GM23338 (cell line): ENCODE measurements at regions not wholly inside any gene's neighbourhood (a gene's known extent, or its start where the extent isn't known, plus 50 kb on each side); places are given as distances from the start of the nearest gene placed in this dataset.

Experiments
- ATAC-seq: fragments of 200-7000 bp; cut with Tn5 transposase; 3 replicates; pipeline ENCODE4 v1.9.1; 2020
- DNase-seq: peaks from one replicate; pipeline ENCODE4 v3.0.0-alpha.2; 2015; ENCODE audit warnings: low spot score
- H2AFZ ChIP-seq: fragments of 200-600 bp; sonication (generic); 2 replicates; pipeline ENCODE4 v1.8.0; 2016; ENCODE audit warnings: antibody characterized with exemption, mild to moderate bottlenecking, moderate library complexity
- H3F3A ChIP-seq: fragments of 200-600 bp; sonication (generic); replicated peaks from 2 replicates; pipeline ENCODE4 v1.8.0; 2017; ENCODE audit warnings: antibody characterized with exemption, mixed run types, low read depth
- H3K27ac ChIP-seq: fragments of 200-600 bp; sonication (generic); 2 replicates; pipeline ENCODE4 v1.6.1; 2016; ENCODE audit warnings: low read depth
- H3K27me3 ChIP-seq: fragments of 200-600 bp; sonication (generic); 2 replicates; pipeline ENCODE4 v1.8.0; 2016; ENCODE audit warnings: mild to moderate bottlenecking, mixed run types, moderate library complexity; ENCODE audit not compliant: insufficient read depth
- H3K36me3 ChIP-seq: fragments of 200-600 bp; sonication (generic); 2 replicates; pipeline ENCODE4 v1.8.0; 2016; ENCODE audit warnings: mild to moderate bottlenecking; ENCODE audit not compliant: insufficient read depth
- H3K4me1 ChIP-seq: fragments of 200-600 bp; sonication (generic); 2 replicates; pipeline ENCODE4 v1.8.0; 2016; ENCODE audit warnings: mild to moderate bottlenecking, moderate library complexity; ENCODE audit not compliant: insufficient read depth
- H3K4me2 ChIP-seq: fragments of 200-600 bp; sonication (generic); 2 replicates; pipeline ENCODE4 v1.7.1; 2017; ENCODE audit warnings: mixed run types
- H3K4me3 ChIP-seq: fragments of 200-600 bp; sonication (generic); 2 replicates; pipeline ENCODE4 v1.6.1; 2016; ENCODE audit warnings: mixed run types
- H3K79me2 ChIP-seq: fragments of 200-600 bp; sonication (generic); replicated peaks from 2 replicates; pipeline ENCODE4 v1.8.0; 2017; ENCODE audit warnings: mild to moderate bottlenecking; ENCODE audit not compliant: insufficient read depth
- H3K9me2 ChIP-seq: fragments of 200-600 bp; sonication (generic); 2 replicates; pipeline ENCODE4 v1.8.0; 2017; ENCODE audit not compliant: insufficient read depth
- H4K20me1 ChIP-seq: fragments of 200-600 bp; sonication (generic); replicated peaks from 2 replicates; pipeline ENCODE4 v1.8.0; 2017; ENCODE audit warnings: mild to moderate bottlenecking; ENCODE audit not compliant: insufficient read depth
- H3K27ac Mint-ChIP-seq: 2 replicates; pipeline ENCODE4 v1.8.0; 2020; ENCODE audit warnings: inconsistent platforms, mild to moderate bottlenecking, moderate library complexity, mixed read lengths
- H3K27me3 Mint-ChIP-seq: 3 replicates; pipeline ENCODE4 v1.8.0; 2022; ENCODE audit warnings: low read depth, mild to moderate bottlenecking, moderate library complexity, mixed read lengths, inconsistent platforms; ENCODE audit not compliant: insufficient read depth, poor library complexity
- H3K36me3 Mint-ChIP-seq: 3 replicates; pipeline ENCODE4 v1.8.0; 2021; ENCODE audit warnings: low read depth, mild to moderate bottlenecking, inconsistent platforms, moderate library complexity, mixed read lengths
- H3K4me1 Mint-ChIP-seq: 3 replicates; pipeline ENCODE4 v1.8.0; 2020; ENCODE audit warnings: mild to moderate bottlenecking, inconsistent platforms, mixed read lengths
- H3K4me3 Mint-ChIP-seq: 3 replicates; pipeline ENCODE4 v1.8.0; 2021; ENCODE audit warnings: moderate library complexity, mild to moderate bottlenecking, inconsistent platforms, mixed read lengths
- H3K9me3 Mint-ChIP-seq: 3 replicates; pipeline ENCODE4 v1.8.0; 2020; ENCODE audit warnings: moderate library complexity, mild to moderate bottlenecking, inconsistent platforms, mixed read lengths
- ETS1 ChIP-seq: IDR thresholded peaks from 2 replicates; pipeline ENCODE4 v1.6.1; 2016; ENCODE audit warnings: antibody characterized with exemption
- ZNF331 ChIP-seq: fragments of 250-450 bp; sonication (Bioruptor Pico); IDR thresholded peaks from 2 replicates; pipeline ENCODE4 v1.5.0; 2020; ENCODE audit warnings: low read depth, mild to moderate bottlenecking, moderate library complexity
- ZNF462 ChIP-seq: fragments of 250-450 bp; sonication (Bioruptor Pico); IDR thresholded peaks from 2 replicates; pipeline ENCODE4 v1.5.0; 2020; ENCODE audit warnings: mild to moderate bottlenecking, moderate library complexity

- ATAC-seq = no peak
- no peaks in the 10 kb centered on the region for H4K20me1 ChIP-seq
Measured at GRCh38 chr5:96084874-96085506, 123.3 kb upstream of the ELL2 start.

More at GRCh38 chr5:96084874-96085506, 123.3 kb upstream of the ELL2 start:
- TF ChIP-seq ETS1 = no peak
- TF ChIP-seq ZNF331 (CRISPR knock-in tag) = no peak
- no peak for TF ChIP-seq ZNF462 (CRISPR knock-in tag)
- Histone ChIP-seq H3K4me1 (peaks cover 39% of the 10 kb centered on the region), H3K4me2 (peak overlapping the region; percentile 45; the same call in 1 of the 2 replicates), H3K27me3 (no peaks in the 10 kb centered on the region), H3K4me3 (no peak overlapping the region), H3K27ac (peak overlapping the region; percentile 76; the same call in 1 of the 2 replicates), H3K9me2 (no peaks in the 10 kb centered on the region), H3K79me2 (no peaks in the 10 kb centered on the region), H3F3A (no peaks in the 10 kb centered on the region), H3K36me3 (no peaks in the 10 kb centered on the region), H2AFZ (peak overlapping the region; percentile 33; the same call in 1 of the 2 replicates)
- no peaks in the 10 kb centered on the region for H3K36me3 Mint-ChIP-seq
- H3K27me3 Mint-ChIP-seq = peaks cover 5% of the 10 kb centered on the region
- peak overlapping the region; percentile 76 for H3K27ac Mint-ChIP-seq
- H3K9me3 Mint-ChIP-seq = no peaks in the 10 kb centered on the region
- no peak for DNase-seq
- H3K4me1 Mint-ChIP-seq = peaks cover 60% of the 10 kb centered on the region
- no peak overlapping the region for H3K4me3 Mint-ChIP-seq
